Astrocyte (in vitro differentiated cells and primary cell): ENCODE measurements at regions not wholly inside any gene's neighbourhood (a gene's known extent, or its start where the extent isn't known, plus 50 kb on each side); places are given as distances from the start of the nearest gene placed in this dataset.

ENCODE experiments used
- DNase-seq: peaks from one replicate; pipeline ENCODE4 v3.0.0-alpha.2; 2010; ENCODE audit warnings: low read depth
- FAIRE-seq: peaks from 2 replicates; lab custom pipeline; 2011; peaks lifted over from hg19 to GRCh38; lab: Jason Lieb, UNC
- H2AFZ ChIP-seq: 2 replicates; pipeline ENCODE4 v1.6.0; 2012; ENCODE audit warnings: low read depth, low read length, inconsistent platforms
- H3K27ac ChIP-seq: 2 replicates; pipeline ENCODE4 v1.5.1; 2011; ENCODE audit warnings: low read depth, low read length, inconsistent platforms
- H3K27me3 ChIP-seq: 2 replicates; pipeline ENCODE4 v1.6.0; 2011; ENCODE audit warnings: low read length, inconsistent platforms; ENCODE audit not compliant: insufficient read depth
- H3K36me3 ChIP-seq: 2 replicates; pipeline ENCODE4 v1.5.1; 2011; ENCODE audit warnings: low read length, inconsistent platforms; ENCODE audit not compliant: insufficient read depth
- H3K4me1 ChIP-seq: 2 replicates; pipeline ENCODE4 v1.5.1; 2011; ENCODE audit warnings: low read length, inconsistent platforms; ENCODE audit not compliant: insufficient read depth
- H3K4me2 ChIP-seq: 2 replicates; pipeline ENCODE4 v1.6.0; 2012; ENCODE audit warnings: low read length, inconsistent platforms
- H3K4me3 ChIP-seq: 2 replicates; pipeline ENCODE4 v1.5.1; 2011; ENCODE audit warnings: low read depth, mild to moderate bottlenecking, low read length, inconsistent platforms; ENCODE audit not compliant: insufficient read depth
- H3K79me2 ChIP-seq: 2 replicates; pipeline ENCODE4 v1.6.0; 2012; ENCODE audit warnings: mild to moderate bottlenecking, low read length, inconsistent platforms; ENCODE audit not compliant: insufficient read depth
- H3K9ac ChIP-seq: 2 replicates; pipeline ENCODE4 v1.6.0; 2012; ENCODE audit warnings: mild to moderate bottlenecking, low read length, inconsistent platforms
- H3K9me3 ChIP-seq: 2 replicates; pipeline ENCODE4 v1.5.1; 2012; ENCODE audit warnings: low read depth, mild to moderate bottlenecking, low read length, inconsistent platforms; ENCODE audit not compliant: insufficient read depth
- H4K20me1 ChIP-seq: 2 replicates; pipeline ENCODE4 v1.6.0; 2012; ENCODE audit warnings: low read length, inconsistent platforms; ENCODE audit not compliant: insufficient read depth
- H3K27ac Mint-ChIP-seq: one replicate; pipeline ENCODE4 v1.8.0; 2021; ENCODE audit warnings: mild to moderate bottlenecking, mixed read lengths; ENCODE audit not compliant: unreplicated experiment
- H3K27me3 Mint-ChIP-seq: one replicate; pipeline ENCODE4 v1.8.0; 2021; ENCODE audit warnings: low read depth, mixed read lengths; ENCODE audit not compliant: unreplicated experiment
- H3K36me3 Mint-ChIP-seq: one replicate; pipeline ENCODE4 v1.8.0; 2021; ENCODE audit warnings: low read depth, mixed read lengths; ENCODE audit not compliant: unreplicated experiment
- H3K4me1 Mint-ChIP-seq: one replicate; pipeline ENCODE4 v1.8.0; 2021; ENCODE audit warnings: low read depth, mixed read lengths; ENCODE audit not compliant: unreplicated experiment
- H3K4me3 Mint-ChIP-seq: one replicate; pipeline ENCODE4 v1.8.0; 2021; ENCODE audit warnings: mild to moderate bottlenecking, moderate library complexity, mixed read lengths; ENCODE audit not compliant: unreplicated experiment
- H3K9me3 Mint-ChIP-seq: one replicate; pipeline ENCODE4 v1.8.0; 2021; ENCODE audit warnings: mild to moderate bottlenecking, mixed read lengths; ENCODE audit not compliant: unreplicated experiment
- CTCF ChIP-seq: IDR thresholded peaks from 2 replicates; pipeline ENCODE4 v1.5.1; 2011; ENCODE audit warnings: low read depth, mild to moderate bottlenecking, inconsistent platforms, low read length, moderate library complexity; ENCODE audit not compliant: insufficient read depth
- EZH2 ChIP-seq: IDR thresholded peaks from 2 replicates; pipeline ENCODE4 v1.6.1; 2012; ENCODE audit warnings: mild to moderate bottlenecking, low read length, inconsistent platforms; ENCODE audit not compliant: insufficient read depth

GRCh38 chr7:85686401-85687181 is 499.7 kb upstream of the SEMA3D start:
- Histone ChIP-seq H3K27ac (no peak overlapping the region), H3K4me2 (no peak overlapping the region), H3K4me1 (no peaks in the 10 kb centered on the region), H3K4me3 (no peak overlapping the region), H3K36me3 (no peaks in the 10 kb centered on the region), H3K79me2 (no peaks in the 10 kb centered on the region), H3K9me3 (no peaks in the 10 kb centered on the region), H3K9ac (no peak overlapping the region), H3K27me3 (no peaks in the 10 kb centered on the region), H4K20me1 (no peaks in the 10 kb centered on the region), H2AFZ (no peak overlapping the region)
- no peak for TF ChIP-seq EZH2
- no peak for TF ChIP-seq CTCF
- FAIRE-seq: no peak
- Mint-ChIP-seq H3K27ac (no peak overlapping the region), H3K4me3 (no peak overlapping the region), H3K27me3 (no peaks in the 10 kb centered on the region), H3K4me1 (no peaks in the 10 kb centered on the region), H3K9me3 (peaks cover 7% of the 10 kb centered on the region), H3K36me3 (peaks cover 2% of the 10 kb centered on the region)
- no peak for DNase-seq

- H3K79me2 ChIP-seq: no peaks in the 10 kb centered on the region
- H3K36me3 Mint-ChIP-seq: peaks cover 2% of the 10 kb centered on the region
- H3K36me3 ChIP-seq: no peaks in the 10 kb centered on the region
- no peak overlapping the region for H3K4me2 ChIP-seq
- no peak overlapping the region for H3K4me3 ChIP-seq
- H2AFZ ChIP-seq: no peak overlapping the region
- TF ChIP-seq CTCF: no peak
- no peak for TF ChIP-seq EZH2
- H3K4me1 ChIP-seq: no peaks in the 10 kb centered on the region
- no peaks in the 10 kb centered on the region for H3K4me1 Mint-ChIP-seq
- H4K20me1 ChIP-seq: no peaks in the 10 kb centered on the region
- H3K27ac ChIP-seq: no peak overlapping the region
- no peak overlapping the region for H3K27ac Mint-ChIP-seq
- DNase-seq: no peak
- H3K27me3 Mint-ChIP-seq: no peaks in the 10 kb centered on the region
- H3K9me3 ChIP-seq: no peaks in the 10 kb centered on the region
- no peaks in the 10 kb centered on the region for H3K27me3 ChIP-seq
- no peak for FAIRE-seq
- H3K9ac ChIP-seq: no peak overlapping the region
- H3K9me3 Mint-ChIP-seq: peaks cover 7% of the 10 kb centered on the region
- H3K4me3 Mint-ChIP-seq: no peak overlapping the region
Observed at GRCh38 chr7:85685901-85686300, 499.0 kb upstream of the SEMA3D start.
